ENCODE measurements at regions not wholly inside any gene's neighbourhood (a gene's known extent, or its start where the extent isn't known, plus 50 kb on each side); places are given as distances from the start of the nearest gene placed in this dataset.

- no peak for TF ChIP-seq CTCF (conservative IDR thresholded peaks at IDR 0.05; ENCODE audit: control insufficient read depth, insufficient read depth, low read depth, low read length)
- no peak overlapping the region for H3K4me3 ChIP-seq (ENCODE audit: control insufficient read depth, low read depth, low read length)
- DNase-seq (ENCODE audit: low read depth) = no peak
These were observed 103.3 kb upstream of the CPEB2 start for GRCh38 chr4:14898989-14899388.

GRCh38 chr4:14902342-14902741 lies 99.9 kb upstream of the CPEB2 start:
- DNase-seq (ENCODE audit: low read depth) = no peak
- no peak overlapping the region for H3K4me3 ChIP-seq (ENCODE audit: control insufficient read depth, low read depth, low read length)

GRCh38 chr4:14903321-14903720 lies 99.0 kb upstream of the CPEB2 start:
- TF ChIP-seq CTCF (conservative IDR thresholded peaks at IDR 0.05; ENCODE audit: control insufficient read depth, insufficient read depth, low read depth, low read length) = no peak
- DNase-seq (ENCODE audit: low read depth) = no peak
- H3K4me3 ChIP-seq (ENCODE audit: control insufficient read depth, low read depth, low read length) = no peak overlapping the region

More at GRCh38 chr4:14902342-14902741, 99.9 kb upstream of the CPEB2 start:
- no peak for TF ChIP-seq CTCF (conservative IDR thresholded peaks at IDR 0.05; ENCODE audit: control insufficient read depth, insufficient read depth, low read depth, low read length)

- TF ChIP-seq CTCF (conservative IDR thresholded peaks at IDR 0.05; ENCODE audit: control insufficient read depth, insufficient read depth, low read depth, low read length) = no peak
- peak; percentile 0 for DNase-seq (ENCODE audit: low read depth)
- H3K4me3 ChIP-seq (ENCODE audit: control insufficient read depth, low read depth, low read length) = no peak overlapping the region
These were observed 95.5 kb upstream of the CPEB2 start for GRCh38 chr4:14906805-14907204.

- DNase-seq (ENCODE audit: low read depth) = peak; percentile 30
- no peak overlapping the region for H3K4me3 ChIP-seq (ENCODE audit: control insufficient read depth, low read depth, low read length)
- TF ChIP-seq CTCF (conservative IDR thresholded peaks at IDR 0.05; ENCODE audit: control insufficient read depth, insufficient read depth, low read depth, low read length) = no peak
These were observed 93.6 kb upstream of the CPEB2 start for GRCh38 chr4:14908635-14909034.

- no peak for TF ChIP-seq CTCF (conservative IDR thresholded peaks at IDR 0.05; ENCODE audit: control insufficient read depth, insufficient read depth, low read depth, low read length)
- H3K4me3 ChIP-seq (ENCODE audit: control insufficient read depth, low read depth, low read length) = no peak overlapping the region
- no peak for DNase-seq (ENCODE audit: low read depth)
These were observed 91.9 kb upstream of the CPEB2 start for GRCh38 chr4:14910411-14910810.

GRCh38 chr4:14912426-14912825 lies 89.9 kb upstream of the CPEB2 start:
- no peak for DNase-seq (ENCODE audit: low read depth)
- no peak for TF ChIP-seq CTCF (conservative IDR thresholded peaks at IDR 0.05; ENCODE audit: control insufficient read depth, insufficient read depth, low read depth, low read length)
- no peak overlapping the region for H3K4me3 ChIP-seq (ENCODE audit: control insufficient read depth, low read depth, low read length)

All from fibroblast of mammary gland (primary cell).